OCI-LY3 (cell line): ENCODE measurements at regions not wholly inside any gene's neighbourhood (a gene's known extent, or its start where the extent isn't known, plus 50 kb on each side); places are given as distances from the start of the nearest gene placed in this dataset.
A peak's percentile ranks its signal among the peaks of the same experiment; 100 is the strongest.

Source experiments
- H2AFZ ChIP-seq: fragments of 200-600, 300-600 bp; shearing (Covaris generic); 2 replicates; pipeline ENCODE4 v1.6.0; 2014; ENCODE audit warnings: antibody characterized with exemption, low read depth, low read length
- H3K27ac ChIP-seq: fragments of 200-600, 300-600 bp; sonication (generic); 2 replicates; pipeline ENCODE4 v1.5.1; 2014; ENCODE audit warnings: mild to moderate bottlenecking, low read length, moderate library complexity, mixed read lengths
- H3K27me3 ChIP-seq: fragments of 200-600, 300-600 bp; sonication (generic); 2 replicates; pipeline ENCODE4 v1.6.1; 2014; ENCODE audit warnings: low read depth, low read length, mixed read lengths
- H3K36me3 ChIP-seq: fragments of 200-600, 300-600 bp; sonication (generic); replicated peaks from 2 replicates; pipeline ENCODE3; 2014; ENCODE audit warnings: low read depth, low read length, mixed read lengths
- H3K4me1 ChIP-seq: fragments of 300-600, 200-600 bp; sonication (generic); 2 replicates; pipeline ENCODE4 v1.6.1; 2014; ENCODE audit warnings: low read length, mixed read lengths
- H3K4me2 ChIP-seq: fragments of 200-600, 300-600 bp; sonication (generic); 2 replicates; pipeline ENCODE4 v1.6.1; 2014; ENCODE audit warnings: low read length, mixed read lengths
- H3K4me3 ChIP-seq: fragments of 300-600, 200-600 bp; sonication (generic); 2 replicates; pipeline ENCODE4 v1.5.1; 2014; ENCODE audit warnings: antibody characterized with exemption, mild to moderate bottlenecking, low read length, moderate library complexity
- H3K79me2 ChIP-seq: fragments of 300-600, 200-600 bp; shearing (Covaris generic); 2 replicates; pipeline ENCODE4 v1.6.1; 2014; ENCODE audit warnings: mild to moderate bottlenecking, low read length, mixed read lengths
- H3K9ac ChIP-seq: fragments of 300-600, 200-600 bp; shearing (Covaris generic); 2 replicates; pipeline ENCODE4 v1.6.0; 2014; ENCODE audit warnings: mild to moderate bottlenecking, low read length, moderate library complexity
- H3K9me3 ChIP-seq: fragments of 200-600, 300-600 bp; shearing (Covaris generic); 2 replicates; pipeline ENCODE4 v1.6.1; 2014; ENCODE audit warnings: low read length, mixed read lengths; ENCODE audit not compliant: insufficient read depth
- H4K20me1 ChIP-seq: fragments of 200-600, 300-600 bp; sonication (generic); 2 replicates; pipeline ENCODE4 v1.6.1; 2016; ENCODE audit warnings: low read length, mixed read lengths; ENCODE audit not compliant: insufficient read depth
- EZH2phosphoT487 ChIP-seq: fragments of 200-600 bp; shearing (Covaris generic); IDR thresholded peaks from 2 replicates; pipeline ENCODE4 v1.6.1; 2018; ENCODE audit warnings: antibody characterized with exemption, mixed run types, low read depth
- TF ChIP-seq, protein P1 (sequence below): fragments of 200-600, 300-600 bp; sonication (generic); IDR thresholded peaks from 2 replicates; pipeline ENCODE4 v1.5.1; 2014; ENCODE audit warnings: antibody characterized with exemption, low read length, low read depth

DNA sequence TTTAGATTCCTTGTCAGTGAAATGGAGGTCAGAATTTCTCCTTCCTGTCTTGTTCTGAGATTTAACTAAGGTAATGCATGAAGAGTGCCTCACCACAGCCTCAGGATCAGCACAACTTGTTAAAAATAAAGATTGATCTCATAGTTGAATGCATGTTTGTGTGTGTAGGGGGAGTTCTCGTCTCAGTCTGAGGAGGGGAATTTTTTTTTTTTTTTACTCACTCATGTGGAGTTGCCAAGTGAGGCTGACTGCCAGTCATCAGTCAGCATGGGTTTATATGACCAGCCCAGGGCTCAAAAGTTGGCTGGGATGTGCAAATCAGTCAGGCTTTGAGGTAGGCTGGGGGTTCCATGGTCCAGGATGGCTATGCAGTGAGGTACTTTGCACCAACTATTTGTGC lies 113.2 kb downstream of the FANCF start:
- no peak overlapping the region for H3K9ac ChIP-seq
- H3K4me2 ChIP-seq, result no peak overlapping the region
- TF ChIP-seq, protein P1, sequence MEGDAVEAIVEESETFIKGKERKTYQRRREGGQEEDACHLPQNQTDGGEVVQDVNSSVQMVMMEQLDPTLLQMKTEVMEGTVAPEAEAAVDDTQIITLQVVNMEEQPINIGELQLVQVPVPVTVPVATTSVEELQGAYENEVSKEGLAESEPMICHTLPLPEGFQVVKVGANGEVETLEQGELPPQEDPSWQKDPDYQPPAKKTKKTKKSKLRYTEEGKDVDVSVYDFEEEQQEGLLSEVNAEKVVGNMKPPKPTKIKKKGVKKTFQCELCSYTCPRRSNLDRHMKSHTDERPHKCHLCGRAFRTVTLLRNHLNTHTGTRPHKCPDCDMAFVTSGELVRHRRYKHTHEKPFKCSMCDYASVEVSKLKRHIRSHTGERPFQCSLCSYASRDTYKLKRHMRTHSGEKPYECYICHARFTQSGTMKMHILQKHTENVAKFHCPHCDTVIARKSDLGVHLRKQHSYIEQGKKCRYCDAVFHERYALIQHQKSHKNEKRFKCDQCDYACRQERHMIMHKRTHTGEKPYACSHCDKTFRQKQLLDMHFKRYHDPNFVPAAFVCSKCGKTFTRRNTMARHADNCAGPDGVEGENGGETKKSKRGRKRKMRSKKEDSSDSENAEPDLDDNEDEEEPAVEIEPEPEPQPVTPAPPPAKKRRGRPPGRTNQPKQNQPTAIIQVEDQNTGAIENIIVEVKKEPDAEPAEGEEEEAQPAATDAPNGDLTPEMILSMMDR, result no peak
- no peak overlapping the region for H2AFZ ChIP-seq
- no peak overlapping the region for H3K4me3 ChIP-seq
- no peaks in the 10 kb centered on the region for H4K20me1 ChIP-seq
- no peaks in the 10 kb centered on the region for H3K9me3 ChIP-seq
- no peaks in the 10 kb centered on the region for H3K79me2 ChIP-seq
- no peaks in the 10 kb centered on the region for H3K27me3 ChIP-seq
- H3K4me1 ChIP-seq, result peaks cover 8% of the 10 kb centered on the region
- H3K27ac ChIP-seq, result no peak overlapping the region
- no peaks in the 10 kb centered on the region for H3K36me3 ChIP-seq

DNA sequence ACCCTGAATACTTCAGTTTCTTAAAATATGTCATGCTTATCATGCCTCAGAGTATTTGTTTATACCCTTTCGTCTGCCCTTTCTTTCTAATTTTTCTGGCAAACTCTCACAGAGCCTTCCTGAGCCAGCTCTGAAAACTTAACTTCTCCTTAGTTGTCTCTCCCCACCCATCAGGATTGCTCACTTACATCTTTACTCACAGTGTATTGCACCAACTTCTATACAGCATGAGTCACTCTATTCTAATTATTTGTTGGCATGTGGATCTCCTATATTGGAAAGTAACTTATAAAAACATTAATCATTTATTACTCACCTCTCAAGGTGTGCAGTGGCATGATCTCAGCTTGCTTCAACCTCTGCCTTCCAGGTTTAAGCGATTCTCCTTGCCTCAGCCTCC lies 114.9 kb downstream of the FANCF start:
- Histone ChIP-seq H3K36me3 (no peaks in the 10 kb centered on the region), H4K20me1 (no peaks in the 10 kb centered on the region), H3K4me3 (no peak overlapping the region), H3K79me2 (no peaks in the 10 kb centered on the region), H3K27me3 (no peaks in the 10 kb centered on the region), H3K4me1 (peaks cover 8% of the 10 kb centered on the region), H3K27ac (no peak overlapping the region), H3K9me3 (no peaks in the 10 kb centered on the region), H3K9ac (no peak overlapping the region), H3K4me2 (no peak overlapping the region), H2AFZ (no peak overlapping the region)
- TF ChIP-seq, protein P1, result no peak
- TF ChIP-seq EZH2phosphoT487, result no peak

DNA sequence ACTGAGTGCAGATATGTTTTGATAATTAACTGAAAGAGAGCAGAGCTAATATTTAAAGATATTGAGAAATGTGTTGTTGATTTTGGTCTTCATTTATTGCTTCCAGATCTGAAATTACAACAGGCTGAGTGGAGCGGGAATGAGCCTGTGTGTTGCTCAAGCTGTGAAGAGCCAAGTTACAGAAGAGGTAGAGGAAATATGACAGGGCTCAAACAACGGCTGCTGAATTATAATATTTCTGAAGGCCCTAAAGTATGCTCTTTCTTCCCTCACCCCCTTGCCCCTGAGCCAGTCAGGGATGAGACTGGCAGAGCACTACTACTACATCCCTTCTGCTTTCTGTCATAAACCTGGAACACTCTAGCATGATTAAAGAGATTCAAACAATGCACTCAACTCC lies 115.6 kb downstream of the FANCF start:
- Histone ChIP-seq H3K9me3 (no peaks in the 10 kb centered on the region), H3K79me2 (no peaks in the 10 kb centered on the region), H3K9ac (no peak overlapping the region), H3K27me3 (no peaks in the 10 kb centered on the region), H2AFZ (no peak overlapping the region), H3K27ac (no peak overlapping the region), H3K4me1 (peaks cover 8% of the 10 kb centered on the region), H3K4me3 (no peak overlapping the region), H3K36me3 (no peaks in the 10 kb centered on the region), H3K4me2 (no peak overlapping the region), H4K20me1 (no peaks in the 10 kb centered on the region)
- TF ChIP-seq EZH2phosphoT487, result no peak
- TF ChIP-seq, protein P1, result no peak

DNA sequence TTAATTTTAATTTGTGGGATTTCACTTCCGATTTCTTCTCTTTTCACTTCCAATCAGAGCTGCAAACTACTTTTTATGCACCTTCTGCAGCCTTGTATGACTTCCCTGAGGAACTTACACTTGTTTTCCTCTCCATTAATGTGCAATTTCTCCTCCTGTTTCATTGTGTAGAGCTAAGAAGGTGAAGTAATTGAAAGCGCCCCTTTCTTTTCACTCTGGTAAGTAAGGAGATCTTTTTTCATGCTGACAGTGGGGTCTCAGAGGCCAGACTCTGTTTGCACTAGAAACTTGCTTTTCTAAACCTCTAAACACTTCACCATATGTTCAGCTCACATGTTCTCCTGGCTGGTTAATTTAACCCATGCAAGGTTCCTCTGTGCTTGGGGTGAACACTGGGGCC lies 117.0 kb downstream of the FANCF start:
- Histone ChIP-seq H3K9ac (no peak overlapping the region), H3K4me1 (peaks cover 8% of the 10 kb centered on the region), H3K27ac (no peak overlapping the region), H3K4me2 (peak overlapping the region; percentile 15; the same call in 1 of the 2 replicates), H2AFZ (no peak overlapping the region), H3K9me3 (no peaks in the 10 kb centered on the region), H3K79me2 (no peaks in the 10 kb centered on the region), H3K36me3 (no peaks in the 10 kb centered on the region), H3K4me3 (no peak overlapping the region), H4K20me1 (no peaks in the 10 kb centered on the region), H3K27me3 (no peaks in the 10 kb centered on the region)
- TF ChIP-seq, protein P1, result no peak
- no peak for TF ChIP-seq EZH2phosphoT487
